NCI-H345 treated with DMSO at 0.1 percent for 48 hours (cell line): ENCODE measurements at regions not wholly inside any gene's neighbourhood (a gene's known extent, or its start where the extent isn't known, plus 50 kb on each side); places are given as distances from the start of the nearest gene placed in this dataset.

Experiments used
- DNase-seq: peaks from one replicate; lab custom pipeline; 2025; ENCODE audit not compliant: unreplicated experiment; lab: John Stamatoyannopoulos, UW

DNA sequence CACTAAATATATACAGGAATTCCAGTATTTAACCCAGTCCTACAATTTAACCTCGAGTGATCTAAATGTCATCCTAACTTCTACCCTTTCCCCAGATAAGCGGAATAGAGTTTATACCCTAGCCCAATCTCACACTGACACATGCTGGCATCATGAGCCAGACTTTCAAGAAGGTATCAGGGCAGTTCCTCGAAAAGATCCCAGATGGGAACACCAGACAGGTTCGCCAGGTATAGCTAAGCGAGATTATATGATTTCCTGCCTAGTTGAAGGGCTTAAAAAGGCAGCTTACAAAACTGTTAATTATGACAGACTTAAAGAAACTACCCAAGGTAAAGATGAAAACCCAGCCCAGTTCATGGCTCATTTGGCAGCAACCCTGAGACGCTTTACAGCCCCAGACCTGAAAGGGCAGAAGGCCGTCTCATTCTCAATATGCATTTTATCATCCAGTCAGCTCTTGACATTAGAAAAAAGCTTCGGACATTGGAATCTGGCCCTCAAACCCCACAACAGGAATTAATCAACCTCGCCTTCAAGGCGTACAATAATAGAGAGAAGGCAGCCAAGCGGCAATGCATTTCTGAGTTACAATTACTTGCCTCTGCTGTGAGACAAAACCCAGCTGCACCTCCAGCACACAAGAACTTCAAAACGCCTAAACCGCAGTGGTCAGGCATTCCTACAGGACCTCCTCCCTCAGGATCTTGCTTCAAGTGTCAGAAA, 668.2 kb upstream of the PKDCC start:
- no peak for DNase-seq

DNA sequence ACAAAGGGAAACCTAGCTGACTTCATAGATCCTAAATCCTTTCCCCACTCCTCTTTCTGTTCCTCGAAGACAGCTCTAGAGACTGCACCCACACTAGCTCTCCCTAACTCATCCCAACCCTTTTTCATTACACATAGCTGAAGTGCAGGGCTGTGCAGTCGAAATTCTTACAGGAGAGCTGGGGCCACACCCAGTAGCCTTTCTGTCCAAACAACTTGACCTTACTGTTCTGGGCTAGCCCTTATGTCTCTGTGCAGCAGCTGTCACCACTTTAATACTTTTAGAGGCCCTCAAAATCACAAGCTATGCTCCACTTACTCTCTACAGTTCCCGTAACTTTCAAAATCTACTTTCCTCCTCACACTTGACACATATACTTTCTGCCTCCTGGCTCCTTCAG, 666.1 kb upstream of the PKDCC start:
- no peak for DNase-seq

DNA sequence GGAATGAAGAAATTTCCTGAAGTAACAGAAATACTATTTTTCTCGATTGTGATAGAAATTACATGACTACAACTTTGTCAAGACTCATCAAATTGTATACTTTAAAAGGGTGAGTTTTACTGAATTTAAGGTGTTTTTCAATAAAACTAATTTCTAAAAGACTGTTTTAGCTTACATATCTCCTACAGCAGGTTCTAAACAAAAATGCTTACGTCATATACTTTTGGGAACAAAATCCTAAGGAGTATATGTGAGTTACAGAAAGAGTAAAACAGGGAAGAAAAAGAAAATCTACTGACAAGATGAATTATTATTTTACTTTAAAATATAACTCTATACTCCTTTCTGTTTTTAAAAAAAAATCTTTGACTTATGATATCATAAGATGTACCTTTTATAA, 660.3 kb upstream of the PKDCC start:
- DNase-seq = no peak

DNA sequence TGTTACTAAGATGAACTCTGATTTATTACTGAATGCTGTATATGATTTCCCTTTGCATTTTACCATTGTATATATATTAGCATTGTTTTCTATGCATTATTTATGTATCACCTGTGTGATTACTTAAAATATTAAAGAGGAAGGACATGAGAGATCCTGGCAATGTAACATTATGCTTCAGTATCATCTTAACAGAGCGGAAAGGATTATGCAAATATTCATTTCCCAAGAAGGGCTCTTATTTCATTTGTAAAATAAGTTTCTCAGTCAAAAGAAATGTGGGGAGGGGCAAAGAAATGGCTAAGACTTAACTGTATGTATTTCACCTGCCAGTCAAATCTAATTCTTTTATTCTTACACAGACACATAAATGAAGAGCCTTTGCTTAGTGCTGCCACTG, 654.2 kb upstream of the PKDCC start:
- no peak for DNase-seq

DNA sequence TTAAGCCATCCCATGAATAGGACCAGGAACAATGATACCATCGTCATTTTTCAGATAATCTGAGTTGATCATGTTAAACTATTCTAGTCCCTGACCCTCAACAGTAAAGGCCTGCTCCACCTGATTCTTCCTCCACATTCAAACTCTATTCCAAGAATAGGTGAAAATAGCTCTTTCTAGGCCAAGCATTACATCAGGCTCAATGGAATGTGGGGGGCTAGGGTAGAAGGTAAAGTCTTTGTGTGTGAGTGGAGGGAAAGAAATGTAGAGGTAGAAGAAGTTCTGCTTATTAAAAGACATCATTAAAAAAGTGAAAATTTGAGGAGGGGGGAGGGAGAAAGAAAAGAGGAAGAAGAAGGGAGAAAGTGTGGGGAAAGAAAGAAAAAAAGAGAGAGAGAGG, 653.3 kb upstream of the PKDCC start:
- no peak for DNase-seq

DNA sequence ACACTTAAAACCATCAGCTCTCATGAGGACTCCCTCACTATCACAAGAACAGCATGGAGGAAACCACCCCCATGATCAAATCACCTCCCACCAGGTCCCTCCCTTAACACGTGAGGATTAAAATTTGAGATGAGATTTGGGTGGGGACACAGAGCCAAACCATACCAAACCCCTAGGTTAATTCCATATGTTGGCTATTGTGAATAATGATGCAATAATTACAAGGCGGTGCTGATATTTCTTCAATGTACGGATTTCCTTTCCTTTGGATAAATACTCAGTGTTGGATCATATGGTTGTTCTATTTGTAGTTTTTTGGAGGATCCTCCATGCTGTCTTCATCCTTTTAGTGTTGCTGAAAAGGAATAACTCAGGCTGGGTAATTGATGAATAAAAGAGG, 652.1 kb upstream of the PKDCC start:
- DNase-seq = no peak

DNA sequence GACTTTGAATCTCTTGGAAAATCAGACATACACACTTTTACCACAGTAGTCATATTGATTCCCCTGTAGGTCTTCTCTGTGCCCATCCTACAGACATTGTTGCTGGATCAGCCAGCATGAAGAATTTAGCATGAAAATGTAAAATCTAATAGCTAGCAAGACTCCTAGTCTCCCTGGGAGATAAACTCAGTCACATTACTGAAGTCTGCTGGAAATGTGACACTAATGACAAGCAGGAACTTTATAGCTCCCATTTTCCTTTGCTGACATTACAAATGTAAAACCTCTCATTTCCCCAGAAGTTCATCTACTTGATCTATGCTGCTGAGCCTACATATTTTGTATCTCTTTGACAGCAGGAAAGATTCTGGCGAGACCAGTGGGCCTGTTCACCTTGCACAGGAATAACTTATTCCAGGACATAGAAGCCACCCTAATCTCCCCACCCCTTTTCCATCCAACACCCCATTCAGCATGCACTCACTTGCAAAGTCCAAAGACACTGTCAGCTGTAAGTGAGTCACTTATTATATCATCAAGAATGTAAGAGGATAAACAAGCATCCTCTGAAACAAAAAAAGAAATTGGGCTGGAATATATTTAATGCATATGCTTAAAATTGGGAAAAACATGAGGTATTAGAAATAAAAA, 648.3 kb upstream of the PKDCC start:
- no peak for DNase-seq

DNA sequence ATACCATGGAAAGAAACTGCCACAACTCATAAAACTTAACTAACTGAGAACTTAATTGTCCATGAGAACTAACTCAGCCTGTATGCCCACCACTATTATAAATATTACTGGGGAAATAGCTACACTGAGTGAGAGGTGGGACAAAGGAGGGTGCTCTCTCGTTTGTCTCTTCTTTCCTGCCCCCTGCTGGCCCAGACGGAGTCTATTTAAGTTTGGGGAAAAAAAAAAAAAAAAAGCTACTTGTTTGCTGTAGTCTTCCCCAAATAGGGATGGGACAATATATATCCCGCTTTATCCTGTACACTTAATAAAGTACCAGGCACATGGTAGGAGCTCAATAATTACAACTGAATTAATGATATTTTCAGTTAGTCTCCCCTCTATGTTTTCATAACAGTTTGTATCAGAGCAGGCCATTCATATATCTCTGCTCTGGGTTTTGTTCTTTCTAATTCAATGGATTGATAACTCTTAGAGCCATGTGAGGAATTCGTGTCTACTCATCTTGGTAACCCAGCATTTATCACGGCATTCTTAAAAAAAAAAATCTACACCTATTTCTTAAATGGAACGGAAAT, 647.6 kb upstream of the PKDCC start:
- no peak for DNase-seq

DNA sequence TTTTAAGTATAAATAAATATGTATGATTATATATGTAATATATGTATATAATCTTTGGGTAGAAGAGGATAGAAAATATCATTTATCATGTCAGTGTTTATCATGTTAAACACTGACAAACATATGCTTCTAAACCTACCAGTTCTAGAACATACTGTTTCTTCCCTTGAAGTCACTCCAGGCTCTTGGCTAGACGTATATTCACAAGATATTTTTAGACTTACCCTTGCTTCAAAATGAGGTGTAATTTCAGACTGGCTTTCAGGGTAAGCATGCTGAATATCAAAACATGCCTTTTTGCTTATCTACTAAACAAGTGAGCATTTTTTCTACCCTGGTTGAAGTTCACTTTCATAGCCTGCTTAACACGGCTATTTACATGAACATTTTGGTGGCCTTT, 642.4 kb upstream of the PKDCC start:
- DNase-seq = no peak

DNA sequence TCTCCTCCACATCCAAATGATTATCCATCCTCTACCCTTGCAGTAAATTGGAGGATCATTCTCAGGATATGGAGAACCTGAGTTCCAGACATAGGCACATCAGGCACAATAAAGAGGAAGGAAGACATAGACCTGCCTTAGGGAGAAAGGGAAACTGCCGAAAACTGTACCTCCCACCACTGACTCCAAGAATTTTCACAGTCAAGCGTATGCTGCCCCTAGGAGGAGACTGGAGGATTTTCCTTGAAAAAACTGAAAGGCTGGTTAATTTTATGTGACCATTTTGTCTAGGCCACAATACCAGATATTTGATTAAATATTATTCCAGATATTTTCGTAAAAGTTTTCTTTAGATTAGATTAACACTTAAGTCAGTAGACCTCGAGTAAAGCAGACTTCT, 638.5 kb upstream of the PKDCC start:
- no peak for DNase-seq

DNA sequence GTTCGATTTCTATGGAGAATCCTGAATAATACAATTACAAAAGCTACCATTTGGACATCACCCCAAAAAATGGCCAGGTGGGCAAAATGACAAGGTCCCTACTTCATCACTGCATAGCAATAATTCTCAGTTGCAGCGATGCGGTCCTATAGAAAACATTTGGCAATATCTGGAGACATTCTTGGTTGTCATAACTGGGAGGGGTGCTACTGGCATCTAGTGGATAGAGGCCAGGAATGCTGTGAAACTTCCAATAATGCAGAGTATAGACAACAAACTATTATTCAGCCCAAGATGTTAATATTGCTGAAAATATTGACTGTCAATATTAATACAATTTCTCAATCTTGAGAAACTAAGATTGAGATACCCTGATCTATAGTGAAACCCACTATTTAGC, 637.8 kb upstream of the PKDCC start:
- DNase-seq = no peak

DNA sequence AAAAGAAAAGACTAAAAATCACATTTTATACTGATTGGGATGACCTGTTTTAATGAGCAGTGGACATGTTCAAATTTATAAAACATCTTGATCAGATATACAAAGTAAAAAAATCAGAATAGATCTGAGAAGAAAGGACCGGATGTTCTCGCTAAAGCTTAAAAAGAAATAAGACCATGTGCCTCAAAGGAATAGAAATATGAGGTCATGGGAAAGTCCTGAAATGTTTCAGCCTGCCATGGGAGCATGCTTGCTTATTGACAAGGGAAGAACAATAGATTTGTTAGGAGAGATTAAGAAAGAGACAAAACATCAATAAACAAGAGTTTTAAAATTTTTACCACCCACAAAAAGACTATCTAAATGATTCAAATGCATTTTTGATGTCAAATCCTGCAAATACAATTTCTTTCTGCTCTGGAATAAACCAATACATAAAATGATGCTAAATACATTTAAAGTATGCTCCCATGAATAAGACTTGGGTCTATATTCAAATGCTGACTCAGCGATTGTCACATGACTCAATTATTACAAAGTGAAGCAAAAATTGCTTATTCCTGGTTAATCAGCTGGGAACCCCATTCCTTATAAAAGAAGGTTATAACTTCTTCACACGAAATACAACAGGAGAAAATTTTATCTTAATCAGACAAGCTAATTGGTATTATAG, 633.9 kb upstream of the PKDCC start:
- no peak for DNase-seq

DNA sequence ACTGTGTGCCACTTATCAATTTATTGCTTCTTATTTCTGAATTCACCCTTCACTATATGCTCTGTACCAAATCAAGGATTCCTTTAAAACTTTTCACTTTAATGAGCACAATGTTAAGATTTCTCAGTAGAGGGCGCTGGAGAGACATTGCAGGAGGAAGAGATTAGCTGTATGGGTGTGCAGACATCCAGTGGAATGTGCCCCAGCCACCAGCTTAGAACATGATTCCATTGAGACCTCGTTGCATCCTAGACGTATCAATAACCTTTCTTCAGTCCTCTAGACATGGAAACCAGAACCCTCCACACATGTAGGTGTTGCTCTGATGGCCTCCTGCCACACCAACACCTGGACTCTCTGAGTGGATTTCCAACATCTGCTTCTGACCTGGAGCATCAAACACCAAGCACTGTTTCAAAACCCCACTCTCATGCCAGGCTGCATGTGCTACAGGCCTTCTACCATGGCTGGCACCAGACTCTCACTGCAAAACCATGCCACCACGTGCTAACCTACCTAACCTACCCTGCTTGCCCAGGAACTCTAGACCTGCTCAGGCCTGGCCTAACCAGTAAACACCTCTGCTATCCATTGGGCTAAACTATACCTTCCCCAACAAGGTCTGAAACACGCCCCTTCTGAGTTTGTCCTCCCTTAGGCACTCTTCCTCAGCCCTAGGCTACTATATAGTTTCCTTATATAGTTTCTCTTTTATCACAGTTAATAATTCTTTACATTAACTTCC, 633.2 kb upstream of the PKDCC start:
- DNase-seq = peak; percentile 5

DNA sequence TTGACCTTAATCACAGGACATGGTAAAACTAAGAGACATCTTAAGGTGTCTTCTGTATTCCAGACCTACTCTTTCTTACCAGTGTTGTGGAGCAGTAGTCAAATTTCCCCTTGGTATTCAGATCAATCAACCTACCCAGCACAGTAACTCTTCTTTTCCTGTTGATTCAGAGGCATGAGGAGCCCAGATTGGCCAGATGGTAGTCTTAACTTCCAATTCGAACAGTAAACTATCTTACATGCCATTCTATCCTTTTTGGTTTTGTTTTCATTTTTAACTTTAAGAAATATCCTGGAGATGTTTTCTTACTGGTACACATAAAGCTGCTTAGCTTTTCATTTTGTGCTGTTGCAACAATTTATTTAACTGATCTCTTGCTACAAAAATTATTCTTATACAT, 630.3 kb upstream of the PKDCC start:
- DNase-seq = no peak

DNA sequence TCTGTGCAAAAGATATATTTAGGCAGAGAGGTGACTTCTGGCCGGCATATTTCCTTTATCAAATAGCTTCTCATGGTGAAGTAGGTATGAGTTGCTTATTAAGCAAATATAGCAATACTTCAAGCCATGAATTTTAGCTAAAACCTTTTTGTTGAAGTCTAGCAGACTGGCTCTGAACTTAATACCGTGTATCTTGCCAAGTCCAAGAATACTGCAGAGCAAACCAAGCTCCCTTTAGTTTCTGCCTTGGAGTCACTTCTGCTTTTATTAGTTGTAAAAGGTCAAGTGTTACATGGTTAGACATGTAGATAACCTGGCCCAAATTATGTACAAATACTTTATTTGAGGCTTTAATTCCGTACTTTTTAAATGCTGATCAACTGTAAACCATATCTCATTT, 627.6 kb upstream of the PKDCC start:
- no peak for DNase-seq

DNA sequence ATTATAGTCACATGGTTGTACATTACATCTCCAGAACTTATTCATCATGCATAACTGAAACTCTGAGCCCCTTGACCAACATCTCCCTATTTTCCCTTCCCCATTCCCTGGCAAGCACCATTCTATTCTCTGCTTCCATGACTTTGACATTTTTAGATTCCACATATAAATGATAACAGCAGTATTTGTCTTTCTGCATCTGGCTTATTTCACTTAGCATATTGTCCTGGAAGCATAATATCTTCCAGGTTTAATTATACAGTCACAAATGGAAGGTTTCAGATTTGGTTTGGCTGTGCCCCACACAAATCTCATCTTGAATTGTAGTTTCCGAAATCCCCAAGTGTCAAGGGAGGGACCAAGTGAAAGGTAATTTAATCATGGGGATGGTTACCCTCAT, 626.9 kb upstream of the PKDCC start:
- DNase-seq = no peak

DNA sequence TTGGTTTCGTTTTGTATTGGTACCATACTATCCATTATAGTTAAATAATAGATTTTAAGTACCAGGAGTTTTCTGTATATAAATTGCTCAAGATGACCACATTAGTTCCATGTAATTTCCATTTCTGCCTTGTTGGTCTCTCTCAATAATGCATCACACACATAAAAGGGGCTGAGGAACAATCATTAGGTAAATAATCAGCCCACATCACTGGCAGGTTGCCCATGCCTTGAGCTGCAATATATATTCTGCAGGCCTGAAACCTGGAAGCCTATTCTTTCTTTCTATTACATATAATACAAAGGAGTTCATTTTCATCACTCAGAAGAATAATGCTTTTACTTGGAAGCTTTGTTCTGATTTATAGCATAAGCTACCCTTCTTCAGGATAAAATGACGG, 616.1 kb upstream of the PKDCC start:
- peak; percentile 95 for DNase-seq

DNA sequence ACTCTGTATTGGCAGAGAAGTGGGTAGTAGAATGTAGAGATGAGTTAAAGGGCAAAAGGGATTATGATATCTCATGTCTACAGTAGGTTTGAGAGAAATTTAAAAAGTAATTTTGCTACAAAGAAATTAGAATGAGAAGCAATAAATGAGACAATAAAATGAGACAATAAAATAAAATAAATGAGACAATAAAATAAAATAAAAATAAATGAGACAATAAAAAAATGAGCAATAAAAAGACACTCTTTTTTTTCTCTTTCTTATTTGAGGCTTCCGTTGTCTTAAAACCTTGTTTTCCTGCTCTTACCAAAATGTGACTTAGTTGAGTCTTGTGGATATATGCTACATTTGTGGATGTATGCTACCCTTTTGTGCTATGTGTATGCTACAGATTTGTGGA, 615.4 kb upstream of the PKDCC start:
- DNase-seq = no peak

DNA sequence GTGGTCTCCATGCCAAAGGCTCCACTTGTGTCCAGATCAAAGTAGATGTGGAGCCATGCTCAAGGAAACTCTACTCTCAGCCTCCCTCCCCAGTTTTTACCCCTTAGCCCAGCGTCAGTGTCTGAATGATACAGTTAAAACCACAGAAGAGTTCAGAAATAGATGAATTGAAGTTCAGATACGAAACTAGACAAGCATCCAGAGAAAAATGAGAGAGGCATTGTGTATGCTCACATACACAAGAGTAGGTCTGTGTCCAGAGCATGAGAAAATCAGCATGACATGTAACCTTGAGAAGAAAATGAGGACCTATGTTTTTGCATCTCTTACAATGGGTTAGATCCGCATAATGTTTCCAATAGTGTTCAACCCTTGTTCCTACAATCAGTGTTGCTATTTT, 612.8 kb upstream of the PKDCC start:
- DNase-seq = no peak

DNA sequence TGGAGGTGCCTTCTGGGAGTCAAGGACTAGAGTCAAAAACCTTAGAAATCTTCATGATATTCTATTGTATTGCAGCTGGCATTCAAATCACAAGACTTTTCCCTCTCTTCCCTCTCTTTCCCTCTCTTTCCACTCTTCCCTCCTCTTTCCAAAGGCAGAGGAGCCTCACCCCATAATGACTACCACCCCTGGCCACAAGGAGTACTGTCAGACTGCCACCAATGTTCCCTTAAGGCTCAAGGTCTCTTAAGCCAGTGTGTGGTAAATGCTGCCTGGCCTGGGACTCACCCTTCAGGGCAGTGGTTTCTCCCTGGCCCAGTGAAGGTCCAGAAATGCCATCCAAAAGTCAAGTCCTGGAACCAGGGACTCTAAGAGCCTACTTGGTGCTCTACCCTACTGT, 605.9 kb upstream of the PKDCC start:
- no peak for DNase-seq

DNA sequence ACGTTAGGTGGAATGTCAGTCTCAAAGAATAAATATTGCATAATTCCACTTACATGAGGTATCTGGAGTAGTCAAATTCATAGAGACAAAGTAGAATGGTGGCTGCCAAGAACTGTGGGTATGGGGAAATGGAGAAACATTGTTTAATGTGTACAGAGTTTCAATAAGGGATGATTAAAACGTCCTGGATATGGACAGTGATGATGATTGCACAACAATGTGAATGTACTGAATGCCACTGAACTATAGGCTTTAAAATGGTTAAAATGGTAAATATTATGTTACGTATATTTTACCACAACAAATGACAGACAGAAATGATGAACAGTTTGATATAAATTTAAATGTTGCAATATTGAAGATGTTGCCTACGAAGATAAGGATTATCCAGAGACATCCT, 602.0 kb upstream of the PKDCC start:
- no peak for DNase-seq

DNA sequence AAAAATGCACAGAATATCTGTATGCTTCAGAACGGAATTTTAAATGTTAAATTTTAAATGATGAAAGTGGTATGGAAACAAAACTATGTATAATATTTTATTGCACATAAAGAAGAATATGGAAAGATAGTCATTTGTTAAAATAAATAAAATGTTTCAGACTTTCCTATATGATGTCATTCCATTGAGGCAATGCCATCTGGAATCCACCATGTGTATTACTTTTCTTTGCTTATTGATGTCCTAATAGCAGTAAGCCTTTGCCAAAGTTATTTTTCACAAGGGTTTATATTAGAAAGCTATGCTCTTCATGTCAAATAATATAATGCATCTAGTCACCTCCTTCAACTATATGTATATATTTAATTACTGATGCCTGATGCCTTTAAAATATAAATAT, 601.6 kb upstream of the PKDCC start:
- no peak for DNase-seq
